ENCODE measurements at regions not wholly inside any gene's neighbourhood (a gene's known extent, or its start where the extent isn't known, plus 50 kb on each side); places are given as distances from the start of the nearest gene placed in this dataset.

DNA sequence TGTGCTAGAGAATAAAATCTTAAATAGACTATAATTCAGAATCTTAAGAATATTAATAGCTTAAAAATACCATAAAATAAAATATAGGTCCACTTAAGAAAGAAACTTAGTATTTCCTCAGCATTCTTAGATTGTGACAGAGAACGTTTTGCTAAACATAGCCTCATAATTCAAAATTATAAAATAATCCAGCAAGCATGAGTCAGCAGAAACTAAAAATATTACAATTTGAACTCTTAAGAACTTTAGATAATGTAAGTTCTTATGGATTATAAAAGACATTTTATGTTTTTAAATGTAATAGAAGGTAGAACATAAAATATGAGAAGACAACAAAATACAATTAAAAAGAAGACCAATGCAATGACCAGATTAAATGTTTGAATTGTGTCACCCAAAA lies 164.5 kb upstream of the MC4R start:
- no peaks in the 10 kb centered on the region for H3K27me3 ChIP-seq (replicated peaks in 1 of 4; ENCODE audit: control insufficient read depth in 3 of 4, extremely low read depth in 1 of 4, insufficient read depth in 3 of 4, low read length in 3 of 4)
- no peaks in the 10 kb centered on the region for H3K9me3 ChIP-seq (ENCODE audit: insufficient read depth in 2 of 2, low read depth in 1 of 2, low read length in 1 of 2)
- no peak overlapping the region for H3K4ac ChIP-seq (replicated peaks; ENCODE audit: insufficient read length, low read depth, low read length)
- no peak overlapping the region for H4K8ac ChIP-seq (ENCODE audit: extremely low read depth, insufficient read depth, low read length)
- H2BK5ac ChIP-seq (ENCODE audit: low read depth, low read length) = no peak overlapping the region
- no peak overlapping the region for H3K56ac ChIP-seq (replicated peaks; ENCODE audit: insufficient read length, low read depth, low read length)
- no peak overlapping the region for H3K27ac ChIP-seq (ENCODE audit: low read depth, low read length)
- H3K9ac ChIP-seq (replicated peaks in 1 of 4; ENCODE audit: extremely low read depth in 1 of 4, low read depth in 3 of 4, low read length in 3 of 4) = no peak overlapping the region
- H2AFZ ChIP-seq (ENCODE audit: low read length) = no peak overlapping the region
- H3K18ac ChIP-seq (ENCODE audit: extremely low read depth, low read length) = no peak overlapping the region
- no peaks in the 10 kb centered on the region for H3K79me1 ChIP-seq (ENCODE audit: low read depth, low read length)
- no peaks in the 10 kb centered on the region for H3K36me3 ChIP-seq (ENCODE audit: control insufficient read depth in 2 of 4, insufficient read depth in 4 of 4, low read length in 3 of 4)
- H4K20me1 ChIP-seq (replicated peaks in 1 of 2; ENCODE audit: control insufficient read depth in 1 of 2, insufficient read depth in 2 of 2, low read length in 2 of 2) = no peaks in the 10 kb centered on the region
- POLR2A ChIA-PET (ENCODE audit: partially characterized antibody) = no interaction called here
- H3K79me2 ChIP-seq (ENCODE audit: control insufficient read depth in 1 of 2, insufficient read depth in 2 of 2, low read length in 2 of 2) = no peaks in the 10 kb centered on the region
- no peak overlapping the region for H4K91ac ChIP-seq (replicated peaks; ENCODE audit: insufficient read length, low read length)
- H3K23ac ChIP-seq (ENCODE audit: insufficient read length) = no peak overlapping the region
- no peak overlapping the region for H4K5ac ChIP-seq (ENCODE audit: insufficient read length, low read depth, low read length)
- H3K4me1 ChIP-seq (replicated peaks in 1 of 4; ENCODE audit: control insufficient read depth in 3 of 4, insufficient read depth in 4 of 4, low read length in 3 of 4) = peaks cover 0 to 3% (median 0%) of the 10 kb centered on the region in 4 experiments; a peak in 2 of 7 replicates
- FAIRE-seq = no peak
- H2BK20ac ChIP-seq (ENCODE audit: low read length) = no peak overlapping the region
- no peak overlapping the region for H2BK120ac ChIP-seq (replicated peaks; ENCODE audit: low read depth, low read length)
- no peak for DNase-seq (ENCODE audit: low read depth in 1 of 2, low spot score in 2 of 2)
- CTCF ChIA-PET (ENCODE audit: partially characterized antibody) = interaction anchor here (0.6 to 1.9 kb wide), 5 partner anchors 12 to 548 kb away, joined by 3 to 7 read pairs (median 4); no protein-coding TSS in a partner anchor
- no peak overlapping the region for H3K14ac ChIP-seq (ENCODE audit: insufficient read length)
- 90% methylated on average over 1 of the region's 1 CpG; no CpG with 5 or more reads in 1 of the 2 experiments for WGBS, 2 experiments (ENCODE audit: extremely low coverage in 1 of 2, insufficient coverage in 1 of 2, insufficient read length in 1 of 2, insufficient replicate concordance in 2 of 2, low coverage in 1 of 2, low lambda C conversion rate in 2 of 2, missing lambda C conversion rate in 1 of 2)
- no peak overlapping the region for H3K4me3 ChIP-seq (ENCODE audit: extremely low read depth in 1 of 4, insufficient read depth in 2 of 4, low read depth in 3 of 4, low read length in 4 of 4)
- no peak overlapping the region for H3K4me2 ChIP-seq (ENCODE audit: insufficient read depth in 1 of 2, low read depth in 2 of 2, low read length in 2 of 2)
- no peak overlapping the region for H2BK15ac ChIP-seq (ENCODE audit: low read length)
- H3K23me2 ChIP-seq (ENCODE audit: low read depth, low read length) = no peaks in the 10 kb centered on the region
- H2BK12ac ChIP-seq (ENCODE audit: low read depth, low read length) = no peak overlapping the region
- H2AK5ac ChIP-seq (ENCODE audit: low read depth, low read length) = no peak overlapping the region
- TF ChIP-seq ASH2L (IDR thresholded peaks at IDR 0.05; ENCODE audit: low read length) (no peak), ZNF274 (IDR thresholded peaks at IDR 0.05; ENCODE audit: borderline replicate concordance, extremely low read depth, low read length) (no peak), YY1 (IDR thresholded peaks at IDR 0.05; ENCODE audit: low read depth, low read length) (no peak), SIX5 (IDR thresholded peaks at IDR 0.05; ENCODE audit: low read depth, low read length) (no peak), SUZ12 (IDR thresholded peaks at IDR 0.05; ENCODE audit: low read length) (no peak), SP2 (IDR thresholded peaks at IDR 0.05; ENCODE audit: low read length) (no peak), HDAC2 (IDR thresholded peaks at IDR 0.05; ENCODE audit: borderline replicate concordance in 1 of 2, low read depth in 2 of 2, low read length in 2 of 2) (no peak), JUND (IDR thresholded peaks at IDR 0.05; ENCODE audit: low read length) (no peak), POLR2AphosphoS5 (IDR thresholded peaks at IDR 0.05; ENCODE audit: low read depth, low read length) (no peak), RNF2 (IDR thresholded peaks at IDR 0.05; ENCODE audit: borderline replicate concordance, low read depth, low read length, missing control alignments, poor library complexity, severe bottlenecking) (no peak), CHD2 (IDR thresholded peaks at IDR 0.05; ENCODE audit: low read length) (no peak)
- TF ChIP-seq, protein P1, sequence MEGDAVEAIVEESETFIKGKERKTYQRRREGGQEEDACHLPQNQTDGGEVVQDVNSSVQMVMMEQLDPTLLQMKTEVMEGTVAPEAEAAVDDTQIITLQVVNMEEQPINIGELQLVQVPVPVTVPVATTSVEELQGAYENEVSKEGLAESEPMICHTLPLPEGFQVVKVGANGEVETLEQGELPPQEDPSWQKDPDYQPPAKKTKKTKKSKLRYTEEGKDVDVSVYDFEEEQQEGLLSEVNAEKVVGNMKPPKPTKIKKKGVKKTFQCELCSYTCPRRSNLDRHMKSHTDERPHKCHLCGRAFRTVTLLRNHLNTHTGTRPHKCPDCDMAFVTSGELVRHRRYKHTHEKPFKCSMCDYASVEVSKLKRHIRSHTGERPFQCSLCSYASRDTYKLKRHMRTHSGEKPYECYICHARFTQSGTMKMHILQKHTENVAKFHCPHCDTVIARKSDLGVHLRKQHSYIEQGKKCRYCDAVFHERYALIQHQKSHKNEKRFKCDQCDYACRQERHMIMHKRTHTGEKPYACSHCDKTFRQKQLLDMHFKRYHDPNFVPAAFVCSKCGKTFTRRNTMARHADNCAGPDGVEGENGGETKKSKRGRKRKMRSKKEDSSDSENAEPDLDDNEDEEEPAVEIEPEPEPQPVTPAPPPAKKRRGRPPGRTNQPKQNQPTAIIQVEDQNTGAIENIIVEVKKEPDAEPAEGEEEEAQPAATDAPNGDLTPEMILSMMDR (IDR thresholded peaks at IDR 0.05; ENCODE audit: control extremely low read depth in 1 of 3, insufficient read depth in 1 of 3, low read depth in 1 of 3, low read length in 3 of 3) = no peak

Data from H1 (cell line).